ENCODE measurements at regions not wholly inside any gene's neighbourhood (a gene's known extent, or its start where the extent isn't known, plus 50 kb on each side); places are given as distances from the start of the nearest gene placed in this dataset.

DNA sequence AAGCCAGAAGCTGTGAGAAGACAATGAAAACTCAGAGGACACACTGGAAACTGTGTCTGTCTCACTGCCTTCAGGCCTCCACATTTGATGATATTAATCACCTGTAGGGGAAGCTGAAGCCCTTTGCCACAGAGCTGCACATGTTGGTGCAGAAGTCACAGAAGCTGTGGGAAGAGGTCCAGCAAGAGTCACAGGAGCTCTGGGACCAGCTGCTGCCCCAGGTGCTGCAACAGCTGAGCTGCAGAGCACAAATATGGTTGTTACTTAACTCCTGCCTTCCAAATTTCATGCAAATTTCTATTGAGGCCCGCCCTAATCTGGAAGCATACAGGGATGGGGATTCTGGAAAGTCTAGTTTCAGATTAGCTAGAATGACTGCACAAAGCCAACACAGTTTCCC is 169.3 kb downstream of the OGFRL1 start:
- Histone ChIP-seq H3K36me3 (replicated peaks in 1 of 2; ENCODE audit: control extremely low read depth in 1 of 2, control insufficient read depth in 1 of 2, extremely low read depth in 1 of 2, insufficient read depth in 2 of 2, low read length in 1 of 2) (no peaks in the 10 kb centered on the region), H3K27ac (ENCODE audit: low read length in 2 of 2) (no peak overlapping the region), H3K4me2 (replicated peaks; ENCODE audit: low read depth, low read length, poor library complexity, severe bottlenecking) (no peak overlapping the region), H3K9me3 (ENCODE audit: control extremely low read depth in 1 of 3, control insufficient read depth in 2 of 3, insufficient read depth in 1 of 3, low read length in 2 of 3) (no peaks in the 10 kb centered on the region), H3K9ac (ENCODE audit: low read length) (no peak overlapping the region), H2AFZ (ENCODE audit: insufficient read depth, low read depth, low read length, poor library complexity, severe bottlenecking) (no peak overlapping the region), H3K27me3 (replicated peaks in 1 of 4; ENCODE audit: control extremely low read depth in 1 of 4, control insufficient read depth in 3 of 4, insufficient read depth in 4 of 4, low read length in 3 of 4) (no peaks in the 10 kb centered on the region), H3K79me2 (ENCODE audit: control insufficient read depth, insufficient read depth, low read length) (no peaks in the 10 kb centered on the region), H3K4me1 (ENCODE audit: control insufficient read depth in 2 of 2, insufficient read depth in 2 of 2, low read length in 2 of 2) (peaks cover 0 to 8% of the 10 kb centered on the region in 2 donors), H4K20me1 (ENCODE audit: control insufficient read depth, insufficient read depth, low read length, poor library complexity, severe bottlenecking) (no peaks in the 10 kb centered on the region), H3K4me3 (ENCODE audit: control extremely low read depth in 1 of 5, extremely low read depth in 1 of 5, insufficient read depth in 1 of 5, low read depth in 2 of 5, low read length in 4 of 5) (no peak overlapping the region)
- CTCF ChIA-PET = interaction anchor here (1.1 kb wide), 1 partner anchor 24 kb away, joined by 3 read pairs; no protein-coding TSS in a partner anchor
- no CpG with 5 or more reads among the region's 1 CpG for WGBS (ENCODE audit: insufficient coverage)
- no peak for ATAC-seq (ENCODE audit: low read depth)
- no peak overlapping the region for H3K4me3 Mint-ChIP-seq
- H3K27me3 Mint-ChIP-seq = no peaks in the 10 kb centered on the region
- no peak overlapping the region for H3K27ac Mint-ChIP-seq
- DNase-seq = no peak
- H3K9me3 Mint-ChIP-seq (ENCODE audit: insufficient read depth) = no peaks in the 10 kb centered on the region
- POLR2A ChIA-PET = no interaction called here
- intact Hi-C loops (cut with micrococcal nuclease) = no loop called here
- TF ChIP-seq EZH2 (IDR thresholded peaks at IDR 0.05; ENCODE audit: borderline replicate concordance, insufficient read depth, low read depth, low read length, poor library complexity, severe bottlenecking) = no peak
- TF ChIP-seq, protein P1, sequence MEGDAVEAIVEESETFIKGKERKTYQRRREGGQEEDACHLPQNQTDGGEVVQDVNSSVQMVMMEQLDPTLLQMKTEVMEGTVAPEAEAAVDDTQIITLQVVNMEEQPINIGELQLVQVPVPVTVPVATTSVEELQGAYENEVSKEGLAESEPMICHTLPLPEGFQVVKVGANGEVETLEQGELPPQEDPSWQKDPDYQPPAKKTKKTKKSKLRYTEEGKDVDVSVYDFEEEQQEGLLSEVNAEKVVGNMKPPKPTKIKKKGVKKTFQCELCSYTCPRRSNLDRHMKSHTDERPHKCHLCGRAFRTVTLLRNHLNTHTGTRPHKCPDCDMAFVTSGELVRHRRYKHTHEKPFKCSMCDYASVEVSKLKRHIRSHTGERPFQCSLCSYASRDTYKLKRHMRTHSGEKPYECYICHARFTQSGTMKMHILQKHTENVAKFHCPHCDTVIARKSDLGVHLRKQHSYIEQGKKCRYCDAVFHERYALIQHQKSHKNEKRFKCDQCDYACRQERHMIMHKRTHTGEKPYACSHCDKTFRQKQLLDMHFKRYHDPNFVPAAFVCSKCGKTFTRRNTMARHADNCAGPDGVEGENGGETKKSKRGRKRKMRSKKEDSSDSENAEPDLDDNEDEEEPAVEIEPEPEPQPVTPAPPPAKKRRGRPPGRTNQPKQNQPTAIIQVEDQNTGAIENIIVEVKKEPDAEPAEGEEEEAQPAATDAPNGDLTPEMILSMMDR (IDR thresholded peaks at IDR 0.05) = no peak
- peaks cover 12% of the 10 kb centered on the region for H3K4me1 Mint-ChIP-seq

GRCh38 chr6:71459162-71459561 is 170.6 kb downstream of the OGFRL1 start:
- H4K20me1 ChIP-seq (ENCODE audit: control insufficient read depth, insufficient read depth, low read length, poor library complexity, severe bottlenecking) = no peaks in the 10 kb centered on the region
- no peak for TF ChIP-seq EZH2 (IDR thresholded peaks at IDR 0.05; ENCODE audit: borderline replicate concordance, insufficient read depth, low read depth, low read length, poor library complexity, severe bottlenecking)
- TF ChIP-seq, protein P1 (IDR thresholded peaks at IDR 0.05) = no peak
- no peaks in the 10 kb centered on the region for H3K36me3 ChIP-seq (replicated peaks in 1 of 2; ENCODE audit: control extremely low read depth in 1 of 2, control insufficient read depth in 1 of 2, extremely low read depth in 1 of 2, insufficient read depth in 2 of 2, low read length in 1 of 2)
- no peak overlapping the region for H3K9ac ChIP-seq (ENCODE audit: low read length)
- CTCF ChIA-PET = no interaction called here
- Mint-ChIP-seq H3K4me3 (no peak overlapping the region), H3K9me3 (ENCODE audit: insufficient read depth) (no peaks in the 10 kb centered on the region), H3K4me1 (peaks cover 11% of the 10 kb centered on the region), H3K27me3 (no peaks in the 10 kb centered on the region), H3K27ac (no peak overlapping the region)
- no peaks in the 10 kb centered on the region for H3K27me3 ChIP-seq (replicated peaks in 1 of 4; ENCODE audit: control extremely low read depth in 1 of 4, control insufficient read depth in 3 of 4, insufficient read depth in 4 of 4, low read length in 3 of 4)
- H3K4me1 ChIP-seq (ENCODE audit: control insufficient read depth in 2 of 2, insufficient read depth in 2 of 2, low read length in 2 of 2) = peaks cover 0 to 8% of the 10 kb centered on the region in 2 donors
- intact Hi-C loops (cut with micrococcal nuclease) = no loop called here
- no peak for DNase-seq
- H3K4me3 ChIP-seq (ENCODE audit: control extremely low read depth in 1 of 5, extremely low read depth in 1 of 5, insufficient read depth in 1 of 5, low read depth in 2 of 5, low read length in 4 of 5) = no peak overlapping the region
- no peak for ATAC-seq (ENCODE audit: low read depth)
- no peaks in the 10 kb centered on the region for H3K79me2 ChIP-seq (ENCODE audit: control insufficient read depth, insufficient read depth, low read length)
- H3K9me3 ChIP-seq (ENCODE audit: control extremely low read depth in 1 of 3, control insufficient read depth in 2 of 3, insufficient read depth in 1 of 3, low read length in 2 of 3) = no peaks in the 10 kb centered on the region
- H2AFZ ChIP-seq (ENCODE audit: insufficient read depth, low read depth, low read length, poor library complexity, severe bottlenecking) = no peak overlapping the region
- H3K27ac ChIP-seq (ENCODE audit: low read length in 2 of 2) = no peak overlapping the region
- WGBS (ENCODE audit: insufficient coverage) = no CpG with 5 or more reads among the region's 2 CpGs
- POLR2A ChIA-PET = no interaction called here
- no peak overlapping the region for H3K4me2 ChIP-seq (replicated peaks; ENCODE audit: low read depth, low read length, poor library complexity, severe bottlenecking)
